ENCODE measurements at regions not wholly inside any gene's neighbourhood (a gene's known extent, or its start where the extent isn't known, plus 50 kb on each side); places are given as distances from the start of the nearest gene placed in this dataset.

DNA sequence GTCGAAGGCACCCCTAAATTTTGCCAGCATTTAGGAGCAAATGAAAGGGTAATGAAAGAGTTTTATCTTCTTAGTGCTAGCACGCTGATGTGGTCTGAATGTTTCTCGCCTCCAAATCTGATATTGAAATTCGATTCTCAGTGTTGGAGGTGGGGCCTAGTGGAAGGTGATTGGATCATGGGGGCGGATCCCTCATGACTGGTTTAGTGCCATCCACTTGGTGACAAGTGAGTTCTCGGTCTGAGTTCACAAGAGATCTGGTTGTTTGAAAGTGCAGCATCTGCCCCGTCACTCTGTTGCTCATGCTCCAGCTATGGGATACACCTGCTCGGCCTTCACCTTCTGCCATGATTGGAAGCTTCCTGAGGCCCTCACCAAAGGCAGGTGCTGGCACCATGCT, 75.1 kb upstream of the ZBTB40 start:
- TF ChIP-seq EGR1 (IDR thresholded peaks at IDR 0.05) (no peak), EP300 (IDR thresholded peaks at IDR 0.05; ENCODE audit: borderline replicate concordance) (no peak), CEBPB (IDR thresholded peaks at IDR 0.05) (no peak)
- TF ChIP-seq, protein P1, sequence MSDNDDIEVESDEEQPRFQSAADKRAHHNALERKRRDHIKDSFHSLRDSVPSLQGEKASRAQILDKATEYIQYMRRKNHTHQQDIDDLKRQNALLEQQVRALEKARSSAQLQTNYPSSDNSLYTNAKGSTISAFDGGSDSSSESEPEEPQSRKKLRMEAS (IDR thresholded peaks at IDR 0.05) = no peak

All from Ishikawa (cell line).